ENCODE measurements at regions not wholly inside any gene's neighbourhood (a gene's known extent, or its start where the extent isn't known, plus 50 kb on each side); places are given as distances from the start of the nearest gene placed in this dataset.

GRCh38 chr15:95009635-95010034, 778.3 kb downstream of the MCTP2 start:
- TF ChIP-seq CTCF (IDR thresholded peaks at IDR 0.05; ENCODE audit: extremely low read depth, insufficient read depth, missing control alignments) = no peak
- in situ Hi-C loops (cut with MboI; ENCODE audit: low pct_unique_long_range_greater_than_20kb, low sequenced_read_pairs, unreplicated experiment) = no loop called here
- DNase-seq (ENCODE audit: low spot score) = no peak

GRCh38 chr15:95013381-95013780, 782.0 kb downstream of the MCTP2 start:
- no peak for TF ChIP-seq CTCF (IDR thresholded peaks at IDR 0.05; ENCODE audit: extremely low read depth, insufficient read depth, missing control alignments)
- no peak for DNase-seq (ENCODE audit: low spot score)
- in situ Hi-C loops (cut with MboI; ENCODE audit: low pct_unique_long_range_greater_than_20kb, low sequenced_read_pairs, unreplicated experiment) = no loop called here

DNA sequence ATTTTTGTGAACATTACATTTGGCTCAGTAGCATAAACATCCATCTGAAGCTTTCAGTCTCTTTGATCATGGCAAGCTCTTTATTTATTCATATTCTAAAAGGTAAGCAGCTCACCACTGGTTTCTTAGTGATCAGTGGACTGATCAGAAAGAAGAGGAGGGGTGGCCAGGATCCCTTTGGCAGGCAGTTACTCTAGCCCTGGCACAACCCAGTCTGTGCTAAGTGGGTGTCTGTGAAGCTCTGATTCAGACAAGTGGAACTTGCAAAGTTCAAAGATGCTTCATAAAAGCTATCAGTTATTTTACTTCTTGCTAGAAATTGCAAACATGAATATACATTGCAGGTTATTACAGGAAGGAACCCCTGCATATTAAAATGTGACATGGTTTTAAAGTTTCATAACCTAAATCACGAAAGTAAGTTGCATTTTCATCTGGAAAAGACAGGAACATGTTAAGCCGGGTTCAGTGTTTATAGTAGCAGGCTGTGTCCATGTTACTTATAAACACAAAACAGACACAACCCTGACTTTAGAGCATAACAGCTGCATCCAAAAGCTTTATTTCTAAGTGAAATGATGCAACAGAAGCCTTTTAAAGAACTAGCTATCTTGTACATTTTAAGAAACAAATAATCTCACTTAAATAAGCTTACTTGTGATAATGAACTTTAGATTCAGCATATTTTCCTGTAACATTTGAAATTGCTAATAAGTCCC, 785.3 kb downstream of the MCTP2 start:
- no peak for DNase-seq (ENCODE audit: low spot score)
- TF ChIP-seq CTCF (IDR thresholded peaks at IDR 0.05; ENCODE audit: extremely low read depth, insufficient read depth, missing control alignments) = no peak

DNA sequence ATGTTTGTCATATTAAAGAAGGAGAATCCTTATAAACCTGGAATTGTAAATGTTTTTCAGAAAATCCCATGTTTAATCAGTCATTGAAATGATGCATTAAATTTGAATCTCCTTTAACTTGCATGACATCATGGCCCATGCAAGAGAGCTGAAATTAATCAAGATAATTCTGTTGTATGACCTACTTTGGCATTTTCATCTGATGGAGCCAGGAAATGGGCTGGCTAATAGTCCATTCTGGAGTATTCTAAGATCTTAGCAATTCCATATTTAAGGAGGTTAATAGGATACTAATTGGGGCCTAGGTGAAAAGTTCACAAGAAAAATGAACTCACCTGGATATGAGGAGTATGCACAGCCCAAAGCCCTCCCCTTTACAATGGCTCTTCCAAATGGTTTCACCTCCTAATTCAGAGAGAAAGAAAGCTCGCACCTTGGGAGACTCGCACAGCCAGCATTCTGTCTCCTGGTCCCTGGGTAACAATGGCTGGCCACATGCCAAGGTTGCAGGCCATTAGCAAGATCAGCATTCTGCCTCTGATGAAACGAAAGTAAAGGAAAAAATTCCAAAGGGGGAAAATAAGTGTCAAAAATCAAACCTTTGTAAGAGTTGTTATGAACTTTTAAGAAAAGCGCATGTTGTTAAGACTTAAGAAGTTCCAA, 786.4 kb downstream of the MCTP2 start:
- DNase-seq (ENCODE audit: low spot score) = no peak
- no peak for TF ChIP-seq CTCF (IDR thresholded peaks at IDR 0.05; ENCODE audit: extremely low read depth, insufficient read depth, missing control alignments)
- in situ Hi-C loops (cut with MboI; ENCODE audit: low pct_unique_long_range_greater_than_20kb, low sequenced_read_pairs, unreplicated experiment) = no loop called here

More for the DNA sequence above, 785.3 kb downstream of the MCTP2 start:
- in situ Hi-C loops (cut with MboI; ENCODE audit: low pct_unique_long_range_greater_than_20kb, low sequenced_read_pairs, unreplicated experiment) = no loop called here

DNA sequence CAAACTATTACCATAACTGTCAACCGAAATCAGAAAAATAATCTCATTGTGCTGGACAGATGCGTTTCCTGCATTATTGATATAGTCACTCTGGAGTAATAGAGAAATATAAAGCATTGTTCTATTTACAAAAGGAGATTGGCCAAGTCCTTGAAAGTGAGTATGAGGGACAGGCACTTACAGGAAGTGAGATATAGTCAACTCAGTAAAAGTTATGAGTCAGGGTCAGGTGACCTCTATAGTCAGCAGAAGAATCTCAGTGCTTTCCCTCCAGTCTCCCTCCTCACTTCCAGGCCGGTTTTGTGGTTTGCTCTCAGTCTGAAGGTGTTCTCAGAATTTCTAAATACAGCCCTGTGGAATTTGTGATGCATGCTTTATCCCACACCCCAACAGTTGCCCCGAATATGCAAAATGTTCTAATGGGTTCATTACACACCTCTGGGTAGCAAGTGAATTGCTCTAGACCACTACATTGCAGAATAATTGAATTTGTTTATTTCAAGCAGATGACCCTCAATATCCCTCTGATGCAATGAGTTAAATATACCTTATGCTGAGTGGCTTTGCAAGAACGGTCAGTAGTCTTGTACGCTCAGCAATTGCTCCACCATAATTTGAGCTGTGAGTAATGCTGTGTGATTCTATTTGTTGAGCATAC, 787.7 kb downstream of the MCTP2 start:
- in situ Hi-C loops (cut with MboI; ENCODE audit: low pct_unique_long_range_greater_than_20kb, low sequenced_read_pairs, unreplicated experiment) = no loop called here
- no peak for TF ChIP-seq CTCF (IDR thresholded peaks at IDR 0.05; ENCODE audit: extremely low read depth, insufficient read depth, missing control alignments)
- peak; percentile 2 for DNase-seq (ENCODE audit: low spot score)

DNA sequence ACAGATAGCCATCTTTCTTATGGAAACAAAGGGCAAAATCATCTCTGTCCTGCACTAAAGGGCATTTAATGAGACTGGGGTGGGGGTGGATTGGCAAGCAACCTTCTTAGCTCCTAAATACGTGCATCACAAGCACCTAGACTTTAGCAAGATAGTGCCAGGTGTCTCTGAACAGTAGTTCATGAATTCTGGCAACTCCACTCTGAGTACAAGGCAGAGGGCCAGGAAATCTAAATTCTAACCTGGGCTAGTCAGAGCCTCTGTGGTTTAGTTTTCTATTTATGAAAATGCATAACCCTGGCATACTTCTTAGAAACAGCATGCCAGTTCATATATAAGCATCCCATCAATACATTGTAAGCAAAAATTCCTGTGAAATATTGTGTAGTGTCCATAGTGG, 788.5 kb downstream of the MCTP2 start:
- no peak for DNase-seq (ENCODE audit: low spot score)
- in situ Hi-C loops (cut with MboI; ENCODE audit: low pct_unique_long_range_greater_than_20kb, low sequenced_read_pairs, unreplicated experiment) = no loop called here
- TF ChIP-seq CTCF (IDR thresholded peaks at IDR 0.05; ENCODE audit: extremely low read depth, insufficient read depth, missing control alignments) = no peak
